HG03060 (cell line): ENCODE measurements at regions not wholly inside any gene's neighbourhood (a gene's known extent, or its start where the extent isn't known, plus 50 kb on each side); places are given as distances from the start of the nearest gene placed in this dataset.
"Not testable (repeated sequence)": the region's sequence is repeated elsewhere in the genome, so short reads cannot be mapped to it uniquely, and the experiment has no call there.

Source experiments
- ATAC-seq: cut with Tn5 transposase; IDR thresholded peaks from one replicate; pipeline ENCODE4 v1.9.1; 2021; ENCODE audit warnings: low read depth, moderate number of reproducible peaks; ENCODE audit not compliant: unreplicated experiment

GRCh38 chr20:47850146-47850545 is 64.9 kb upstream of the SULF2 start:
- ATAC-seq, result no peak

- ATAC-seq, result no peak
Observed at GRCh38 chr20:47849596-47849995, 64.3 kb upstream of the SULF2 start.

- no peak for ATAC-seq
Observed at GRCh38 chr20:47849006-47849405, 63.7 kb upstream of the SULF2 start.

- ATAC-seq, result not testable (repeated sequence)
Observed at GRCh38 chr20:47848534-47848933, 63.3 kb upstream of the SULF2 start.

GRCh38 chr20:47847884-47848485 is 62.7 kb upstream of the SULF2 start:
- no peak for ATAC-seq

GRCh38 chr20:47847220-47847619 is 61.9 kb upstream of the SULF2 start:
- ATAC-seq, result not testable (repeated sequence)

GRCh38 chr20:47846651-47847050 is 61.4 kb upstream of the SULF2 start:
- not testable (repeated sequence) for ATAC-seq

GRCh38 chr20:47845382-47845977 is 60.2 kb upstream of the SULF2 start:
- ATAC-seq, result not testable (repeated sequence)

- not testable (repeated sequence) for ATAC-seq
Observed at GRCh38 chr20:47844568-47844906, 59.3 kb upstream of the SULF2 start.

GRCh38 chr20:47843886-47844567 is 58.7 kb upstream of the SULF2 start:
- ATAC-seq, result no peak

- not testable (repeated sequence) for ATAC-seq
Observed at GRCh38 chr20:47842950-47843349, 57.7 kb upstream of the SULF2 start.

- not testable (repeated sequence) for ATAC-seq
Observed at GRCh38 chr20:47842004-47842403, 56.7 kb upstream of the SULF2 start.

GRCh38 chr20:47836256-47836817 is 51.1 kb upstream of the SULF2 start:
- not testable (repeated sequence) for ATAC-seq
